ENCODE measurements at regions not wholly inside any gene's neighbourhood (a gene's known extent, or its start where the extent isn't known, plus 50 kb on each side); places are given as distances from the start of the nearest gene placed in this dataset.

- DNase-seq, result no peak
Observed at GRCh38 chr11:127194521-127194920, 194.0 kb upstream of the KIRREL3 start.

DNA sequence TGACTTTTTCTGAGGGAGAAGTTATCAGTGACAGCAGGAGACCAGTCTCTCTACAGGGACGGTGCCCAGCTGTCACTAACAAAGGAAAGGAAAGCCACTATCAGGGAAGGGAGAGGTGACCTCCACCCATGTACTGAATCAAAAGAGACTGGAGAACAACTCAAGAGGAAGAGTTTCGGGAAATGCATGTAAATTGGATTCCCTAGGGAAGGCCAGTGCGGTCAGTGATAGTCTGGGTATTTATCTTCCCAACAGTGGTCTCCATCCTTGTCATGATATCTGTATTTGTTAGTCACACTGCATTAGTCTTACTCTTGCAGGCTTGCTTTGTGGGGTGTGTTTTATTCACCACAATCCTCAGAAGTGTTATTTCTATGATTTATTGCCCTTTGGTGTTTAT lies 193.4 kb upstream of the KIRREL3 start:
- DNase-seq, result no peak

GRCh38 chr11:127191689-127192088 lies 191.1 kb upstream of the KIRREL3 start:
- no peak for DNase-seq

DNA sequence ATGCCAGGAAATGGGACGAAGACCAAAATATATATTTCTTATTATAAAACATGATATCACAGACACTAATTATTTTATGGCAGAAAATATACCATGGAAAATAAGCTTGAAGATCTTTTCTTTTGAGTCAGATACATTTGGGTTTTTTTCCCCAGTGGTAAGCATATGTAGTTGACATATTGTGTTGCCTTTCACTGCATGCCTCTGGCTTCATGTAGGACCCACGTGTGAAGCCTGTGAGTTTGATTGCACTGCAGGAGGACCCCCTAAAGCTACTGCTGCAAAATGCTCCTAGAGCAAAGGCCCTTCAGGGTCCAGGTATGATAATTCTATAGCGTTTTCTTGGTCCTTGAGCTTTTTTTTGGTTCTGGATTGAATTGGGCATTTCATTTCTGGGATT lies 190.7 kb upstream of the KIRREL3 start:
- DNase-seq, result no peak

GRCh38 chr11:127182586-127183203 lies 182.1 kb upstream of the KIRREL3 start:
- no peak for DNase-seq

GRCh38 chr11:127157225-127157624 lies 156.7 kb upstream of the KIRREL3 start:
- DNase-seq, result no peak

DNA sequence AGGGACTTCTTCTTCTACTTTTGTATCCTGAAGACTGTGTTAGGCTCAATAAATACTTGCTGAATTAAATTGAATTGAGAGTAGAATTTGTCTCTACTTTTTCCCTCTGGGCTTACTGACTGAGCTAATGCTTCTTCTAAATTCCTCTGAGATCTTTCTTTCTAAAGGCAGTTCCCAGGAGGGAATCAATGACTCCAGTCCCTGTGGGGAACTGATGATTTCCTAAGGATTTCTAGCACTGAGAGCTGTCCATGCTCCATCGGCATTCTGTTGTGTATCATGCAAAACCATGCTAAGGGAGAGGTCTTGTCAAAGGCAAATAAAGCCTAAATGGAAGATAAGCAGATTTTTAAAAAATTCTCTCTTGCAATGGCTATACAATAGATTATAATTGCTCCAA lies 148.8 kb upstream of the KIRREL3 start:
- DNase-seq, result no peak

DNA sequence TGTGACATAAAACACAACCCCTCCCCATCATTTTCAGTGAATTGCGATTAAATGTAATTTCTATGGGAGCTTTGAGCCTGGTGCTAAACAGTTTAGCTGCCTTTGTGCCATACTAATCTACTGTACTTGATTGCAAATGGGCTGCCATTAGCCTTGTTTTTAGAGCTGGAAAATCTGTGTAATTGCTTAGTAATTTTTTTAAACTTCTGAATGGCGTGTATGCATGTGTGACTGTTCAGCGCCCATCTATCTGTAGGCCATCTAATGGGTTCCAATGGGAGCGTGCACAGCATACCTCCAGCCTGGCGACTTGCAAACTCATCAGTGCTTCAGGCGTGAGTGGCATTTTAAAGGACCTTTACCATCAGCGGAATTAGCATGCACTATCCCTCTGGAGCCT lies 142.7 kb upstream of the KIRREL3 start:
- DNase-seq, result no peak

GRCh38 chr11:127138613-127139012 lies 138.0 kb upstream of the KIRREL3 start:
- DNase-seq, result no peak

DNA sequence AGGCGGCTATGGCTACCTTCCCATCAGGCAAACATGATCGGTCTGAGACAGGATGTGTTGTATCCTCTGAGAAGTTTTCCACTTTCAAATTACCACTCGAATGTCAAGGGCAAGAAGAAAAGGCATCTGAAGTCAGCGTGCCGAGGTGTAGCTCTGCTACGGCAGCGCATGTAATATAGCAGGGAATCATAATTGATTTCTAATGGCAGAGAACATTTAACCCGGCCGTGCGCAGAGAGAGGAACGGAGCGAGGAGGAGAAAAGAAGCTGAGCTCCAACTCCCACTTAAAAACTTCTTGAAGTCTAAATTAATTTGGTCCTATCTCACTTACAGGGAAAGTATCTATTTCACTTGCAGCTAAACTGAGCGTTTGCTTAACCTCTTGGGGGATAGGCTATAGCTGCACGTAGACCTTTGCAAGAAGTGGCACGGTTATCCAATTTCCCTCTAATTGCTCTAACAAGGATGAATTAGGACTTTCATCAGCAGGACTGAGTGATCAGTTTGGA lies 137.3 kb upstream of the KIRREL3 start:
- DNase-seq, result no peak

- no peak for DNase-seq
Observed at GRCh38 chr11:127136438-127136837, 135.9 kb upstream of the KIRREL3 start.

DNA sequence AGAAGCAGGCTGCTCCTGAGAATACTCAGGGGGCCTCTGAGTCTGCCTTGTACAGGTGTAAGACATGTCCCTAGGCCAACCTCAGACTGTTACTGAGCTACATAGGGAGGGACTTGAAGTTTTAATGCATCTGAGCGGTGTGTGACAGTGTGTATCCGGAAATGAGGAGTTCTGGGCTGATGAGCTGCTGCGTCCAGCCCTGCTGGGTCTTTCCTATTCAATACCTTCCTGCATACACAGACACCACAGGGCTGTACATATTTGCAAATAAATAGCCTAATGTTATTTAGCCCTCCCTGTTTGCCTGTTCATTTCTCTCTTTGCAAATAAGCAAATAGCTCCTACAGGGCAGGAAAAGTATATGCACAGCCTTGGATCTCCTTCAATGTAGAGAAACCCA lies 134.7 kb upstream of the KIRREL3 start:
- no peak for DNase-seq

- DNase-seq, result no peak
Observed at GRCh38 chr11:127133061-127133460, 132.5 kb upstream of the KIRREL3 start.

- DNase-seq, result no peak
Observed at GRCh38 chr11:127130321-127130720, 129.8 kb upstream of the KIRREL3 start.

GRCh38 chr11:127126986-127127385 lies 126.4 kb upstream of the KIRREL3 start:
- DNase-seq, result no peak

DNA sequence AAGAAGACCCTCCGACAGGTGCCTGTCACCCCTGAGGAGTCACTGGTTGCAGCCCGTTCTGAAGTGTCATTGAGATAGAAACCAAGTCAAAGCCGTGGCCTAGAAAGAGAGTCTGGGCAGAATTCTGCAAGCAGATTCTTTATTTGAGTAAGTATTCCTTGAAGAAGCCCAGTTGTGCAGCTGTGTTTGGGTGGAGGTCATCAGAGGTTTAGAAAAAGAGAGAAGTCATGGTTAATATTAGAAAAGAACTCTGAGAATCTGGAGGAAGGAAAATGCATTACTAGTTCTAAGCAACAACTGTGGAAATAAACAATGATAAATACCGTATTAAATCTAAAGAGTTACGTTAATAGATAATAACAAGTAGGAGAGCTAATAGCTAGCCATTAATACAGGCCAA lies 118.8 kb upstream of the KIRREL3 start:
- DNase-seq, result no peak

DNA sequence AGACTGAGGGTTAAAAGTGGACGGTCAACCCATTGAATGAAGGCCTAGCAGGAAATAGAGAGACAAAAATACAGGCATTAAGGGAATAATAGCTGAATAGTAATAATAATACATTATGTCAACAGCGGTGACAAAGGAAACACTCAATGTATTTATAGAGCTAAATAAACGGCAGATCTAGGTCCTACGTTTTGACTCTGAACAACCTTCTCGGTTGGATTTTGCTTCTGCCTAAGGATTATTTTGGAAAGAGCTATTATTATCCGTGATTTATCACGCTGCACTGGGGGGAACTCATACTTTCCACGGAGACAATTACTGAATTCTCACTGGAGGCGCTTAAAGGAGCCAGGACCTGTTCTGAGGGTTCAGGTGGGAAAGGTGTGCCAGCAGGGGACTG lies 118.2 kb upstream of the KIRREL3 start:
- DNase-seq, result no peak

DNA sequence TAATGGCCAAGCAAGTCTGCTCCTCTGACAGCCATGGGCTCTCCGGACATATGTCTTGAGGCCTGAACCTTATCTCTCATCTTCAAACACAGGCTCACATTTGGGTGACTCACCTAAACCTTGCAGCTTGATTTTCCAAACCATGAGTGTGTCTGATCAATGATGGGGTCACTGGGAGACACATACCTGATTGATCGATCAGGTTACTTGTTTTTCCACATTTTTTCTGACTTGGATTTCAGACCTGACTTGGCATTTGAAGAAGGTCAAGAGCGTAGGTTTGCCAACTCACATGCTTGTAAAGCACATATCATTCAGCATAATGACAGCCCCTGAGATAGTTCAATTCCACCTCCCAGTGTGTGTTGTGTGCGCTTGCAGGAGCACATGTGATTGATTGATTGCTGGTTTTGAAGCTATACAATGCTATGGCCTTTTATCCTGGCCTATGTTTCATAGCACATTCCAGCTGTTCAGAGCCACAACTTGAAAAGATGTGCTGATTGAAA lies 116.7 kb upstream of the KIRREL3 start:
- DNase-seq, result no peak

GRCh38 chr11:127115844-127116243 lies 115.3 kb upstream of the KIRREL3 start:
- DNase-seq, result no peak

DNA sequence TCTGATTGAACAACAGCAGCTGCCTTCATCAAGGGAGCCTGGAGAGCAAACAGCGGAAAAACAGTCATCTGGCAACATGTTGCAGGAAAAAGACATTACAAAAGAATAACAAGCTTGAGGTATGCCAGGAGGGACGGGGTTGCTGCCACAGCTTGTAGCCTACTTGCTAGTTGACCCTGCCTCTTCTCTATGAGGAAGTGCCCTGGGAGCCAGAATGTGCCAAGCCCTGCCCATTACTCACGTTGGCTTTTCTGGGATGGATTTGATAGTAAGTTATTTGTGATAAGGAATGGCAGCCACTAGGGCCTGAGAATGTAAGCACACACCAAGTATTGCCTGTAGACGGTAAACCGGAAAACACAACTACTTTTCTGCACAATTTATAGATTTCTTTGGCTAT lies 113.5 kb upstream of the KIRREL3 start:
- DNase-seq, result no peak

DNA sequence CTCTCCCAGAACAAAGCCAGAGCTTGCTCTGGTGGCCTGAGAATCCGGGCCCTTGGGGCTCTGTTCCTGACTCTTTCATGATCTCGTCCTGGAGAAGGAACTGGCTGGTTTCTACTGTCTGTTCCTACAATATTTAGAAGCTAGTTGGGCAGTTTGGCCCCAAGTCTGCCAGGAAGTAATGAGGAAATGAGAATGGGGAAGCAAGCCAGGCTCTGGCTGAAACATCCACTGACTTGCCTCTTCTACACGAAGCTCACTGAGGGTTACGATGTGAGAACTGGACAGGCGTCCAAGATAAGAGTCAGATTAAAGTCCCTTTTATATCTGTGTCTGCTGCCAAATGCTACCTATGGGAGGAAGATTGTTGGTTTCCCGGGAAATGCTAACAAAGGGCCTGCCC lies 110.0 kb upstream of the KIRREL3 start:
- no peak for DNase-seq

- no peak for DNase-seq
Observed at GRCh38 chr11:127109796-127110480, 109.4 kb upstream of the KIRREL3 start.

DNA sequence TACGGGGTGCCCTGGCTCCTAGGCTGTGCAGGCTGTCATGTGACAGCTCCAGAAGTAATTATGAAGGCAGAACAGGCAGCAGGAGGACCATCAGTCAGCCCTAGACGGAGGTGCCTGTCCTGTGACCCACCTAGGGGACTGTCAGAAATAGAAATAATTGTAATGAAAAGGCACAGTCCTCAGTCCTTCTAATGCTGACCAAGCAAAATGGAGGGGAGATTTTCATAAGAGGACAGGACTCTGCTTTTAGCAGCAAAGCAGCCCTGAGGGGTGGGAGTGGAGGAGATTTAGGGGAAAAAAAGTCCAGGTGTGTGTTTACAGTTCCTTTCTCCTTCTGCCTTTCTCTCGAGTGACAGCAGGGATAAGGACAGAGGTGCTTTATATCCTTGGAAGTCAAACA lies 108.3 kb upstream of the KIRREL3 start:
- DNase-seq, result no peak

DNA sequence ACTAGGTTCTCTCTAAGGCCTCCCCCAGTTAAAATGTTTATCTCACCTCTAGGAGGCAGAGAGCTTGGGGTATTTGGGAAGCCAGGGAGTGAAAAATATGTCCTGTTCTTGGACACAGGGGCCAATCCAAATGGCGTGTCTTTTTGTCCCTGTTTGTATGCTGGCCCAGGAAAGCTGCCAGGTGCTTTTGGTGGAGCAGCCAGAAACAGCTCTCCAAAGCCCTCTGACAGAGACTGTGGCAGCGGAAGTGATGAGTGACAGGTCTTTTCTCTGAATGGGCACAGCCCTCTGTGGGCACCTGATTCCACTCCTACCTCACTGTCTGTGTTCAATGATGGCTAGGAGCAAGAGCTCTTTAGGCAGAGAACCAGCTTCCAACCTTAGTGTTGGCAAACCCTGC lies 106.4 kb upstream of the KIRREL3 start:
- DNase-seq, result no peak
